C4-2B (cell line): ENCODE measurements at regions not wholly inside any gene's neighbourhood (a gene's known extent, or its start where the extent isn't known, plus 50 kb on each side); places are given as distances from the start of the nearest gene placed in this dataset.

Source experiments
- H3K27ac ChIP-seq: fragments of 450-650 bp; 2 replicates; pipeline ENCODE4 v1.5.1; 2017
- ZFX ChIP-seq: fragments of 450-650 bp; IDR thresholded peaks from 2 replicates; pipeline ENCODE4 v1.6.1; 2017
- TF ChIP-seq, protein P1 (sequence below): fragments of 450-650 bp; conservative IDR thresholded peaks from 2 replicates; pipeline ENCODE4 v1.5.1; 2017; ENCODE audit warnings: mild to moderate bottlenecking

DNA sequence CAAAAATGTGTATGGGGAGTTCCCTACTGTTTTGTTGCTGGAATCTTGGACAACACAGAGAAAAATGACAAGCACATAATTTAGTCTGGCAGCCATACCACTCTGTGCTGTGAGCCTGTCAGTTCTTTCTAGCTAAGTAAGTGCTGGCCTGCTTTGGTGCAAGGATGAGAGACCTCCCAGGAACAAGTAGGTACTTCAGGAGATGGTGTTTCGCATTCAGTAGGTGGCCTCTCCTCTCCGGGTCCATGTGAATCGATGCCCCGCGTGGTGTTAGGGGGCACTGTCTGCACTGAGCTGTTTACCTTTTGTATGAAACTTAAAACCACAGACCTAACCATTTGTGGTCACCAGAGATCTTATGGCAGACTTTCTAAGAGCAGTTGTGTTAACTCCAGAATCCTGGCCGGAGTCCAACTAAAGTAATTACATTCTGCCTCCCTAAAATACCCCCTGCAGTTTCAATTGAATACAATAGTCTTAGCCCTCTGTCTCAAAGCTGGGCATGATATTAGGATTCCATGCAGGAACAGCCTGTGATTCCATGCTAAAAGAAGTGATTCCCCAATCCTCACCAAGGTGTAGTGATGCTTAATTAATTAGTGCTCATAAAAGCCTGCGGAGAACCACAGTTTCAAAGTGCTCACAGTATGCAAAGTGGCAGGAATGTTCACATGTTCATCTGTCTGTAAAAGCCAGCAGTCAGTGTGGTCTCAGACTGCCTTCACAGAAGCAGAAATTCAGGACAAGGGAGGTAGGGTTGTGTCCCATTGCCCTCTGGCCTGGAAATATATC is 64.2 kb downstream of the LLPH start:
- no peak overlapping the region for H3K27ac ChIP-seq
- TF ChIP-seq, protein P1, sequence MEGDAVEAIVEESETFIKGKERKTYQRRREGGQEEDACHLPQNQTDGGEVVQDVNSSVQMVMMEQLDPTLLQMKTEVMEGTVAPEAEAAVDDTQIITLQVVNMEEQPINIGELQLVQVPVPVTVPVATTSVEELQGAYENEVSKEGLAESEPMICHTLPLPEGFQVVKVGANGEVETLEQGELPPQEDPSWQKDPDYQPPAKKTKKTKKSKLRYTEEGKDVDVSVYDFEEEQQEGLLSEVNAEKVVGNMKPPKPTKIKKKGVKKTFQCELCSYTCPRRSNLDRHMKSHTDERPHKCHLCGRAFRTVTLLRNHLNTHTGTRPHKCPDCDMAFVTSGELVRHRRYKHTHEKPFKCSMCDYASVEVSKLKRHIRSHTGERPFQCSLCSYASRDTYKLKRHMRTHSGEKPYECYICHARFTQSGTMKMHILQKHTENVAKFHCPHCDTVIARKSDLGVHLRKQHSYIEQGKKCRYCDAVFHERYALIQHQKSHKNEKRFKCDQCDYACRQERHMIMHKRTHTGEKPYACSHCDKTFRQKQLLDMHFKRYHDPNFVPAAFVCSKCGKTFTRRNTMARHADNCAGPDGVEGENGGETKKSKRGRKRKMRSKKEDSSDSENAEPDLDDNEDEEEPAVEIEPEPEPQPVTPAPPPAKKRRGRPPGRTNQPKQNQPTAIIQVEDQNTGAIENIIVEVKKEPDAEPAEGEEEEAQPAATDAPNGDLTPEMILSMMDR = no peak
- TF ChIP-seq ZFX = no peak

DNA sequence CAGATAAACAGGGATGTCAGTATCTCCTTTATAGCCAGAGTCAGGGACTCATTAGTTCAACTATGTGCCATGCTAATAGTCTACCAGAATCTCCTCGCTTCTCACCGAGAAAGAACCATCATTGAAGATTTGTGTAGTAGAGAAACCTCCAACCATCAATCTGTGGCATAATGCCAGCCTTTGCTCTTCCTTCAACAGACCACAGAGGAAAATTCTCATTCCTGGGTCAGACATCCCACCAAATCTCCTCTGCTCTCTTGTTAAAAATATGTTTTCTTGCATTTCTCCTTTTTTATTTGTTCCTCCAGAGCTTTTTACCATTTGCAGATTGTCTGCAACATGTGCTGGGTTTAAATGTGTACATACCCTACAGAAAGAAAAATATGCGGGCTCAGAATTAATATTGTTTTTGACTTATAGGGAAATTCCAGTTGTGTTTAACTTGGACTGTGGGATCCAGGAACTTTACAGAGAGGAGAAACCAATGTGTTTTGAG is 64.9 kb downstream of the LLPH start:
- H3K27ac ChIP-seq = no peak overlapping the region
- TF ChIP-seq, protein P1 = no peak
- TF ChIP-seq ZFX = no peak

DNA sequence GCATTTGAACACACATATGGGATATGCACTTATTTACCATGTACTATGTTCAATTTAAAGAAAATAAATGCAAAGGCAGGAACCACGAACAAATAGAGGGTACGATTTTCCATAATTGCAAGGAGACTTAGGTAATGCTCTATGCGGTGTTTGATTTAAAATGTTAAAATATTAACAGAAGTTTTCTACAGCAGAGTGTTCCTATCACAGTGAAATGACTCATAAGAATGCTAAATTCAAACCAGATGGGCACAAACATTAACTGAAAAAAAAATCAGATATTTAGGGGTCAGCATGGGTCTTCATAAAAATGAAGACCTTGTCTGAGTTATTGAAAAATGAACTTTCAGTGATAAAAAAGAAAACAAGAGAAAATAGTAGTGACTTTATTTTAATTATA is 65.4 kb downstream of the LLPH start:
- H3K27ac ChIP-seq = no peak overlapping the region
- TF ChIP-seq, protein P1 = no peak
- TF ChIP-seq ZFX = no peak

DNA sequence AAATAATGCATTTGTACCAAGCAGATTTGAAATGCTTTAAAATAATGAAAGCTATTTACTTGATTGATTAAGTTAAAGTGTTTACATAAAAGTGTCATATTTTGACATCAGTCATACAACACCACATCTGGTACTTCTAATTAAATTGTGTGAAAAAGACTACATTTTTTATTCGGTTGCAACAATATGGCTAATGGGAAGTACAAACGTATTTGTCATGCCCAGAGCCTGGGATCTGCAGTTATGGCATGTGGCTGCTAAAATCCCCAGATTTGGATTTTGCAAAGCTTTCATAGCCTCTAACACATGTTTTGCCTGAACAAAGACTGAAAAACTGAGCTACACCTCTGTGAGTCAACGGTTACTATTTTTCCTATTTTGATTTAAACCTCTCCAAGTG is 66.6 kb downstream of the LLPH start:
- no peak for TF ChIP-seq ZFX
- TF ChIP-seq, protein P1 = no peak

DNA sequence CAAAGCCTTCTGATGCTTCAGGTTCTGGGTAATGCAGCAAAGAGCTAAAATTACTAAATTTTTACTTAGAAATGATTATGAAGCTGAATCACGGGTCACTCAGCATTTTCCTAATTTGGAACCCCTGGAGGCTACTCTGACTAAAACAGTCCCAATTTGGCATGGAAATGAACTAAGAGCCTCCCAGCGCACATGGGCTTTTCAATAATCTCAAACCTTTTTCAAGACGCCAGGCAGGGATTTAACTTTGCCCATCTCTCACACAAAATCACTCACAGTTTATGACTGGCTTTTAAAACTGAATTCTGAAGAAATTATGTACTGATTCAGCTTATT is 68.3 kb downstream of the LLPH start:
- no peak overlapping the region for H3K27ac ChIP-seq
- TF ChIP-seq, protein P1 = no peak
- TF ChIP-seq ZFX = no peak

More for the DNA sequence above, 66.6 kb downstream of the LLPH start:
- no peak overlapping the region for H3K27ac ChIP-seq

DNA sequence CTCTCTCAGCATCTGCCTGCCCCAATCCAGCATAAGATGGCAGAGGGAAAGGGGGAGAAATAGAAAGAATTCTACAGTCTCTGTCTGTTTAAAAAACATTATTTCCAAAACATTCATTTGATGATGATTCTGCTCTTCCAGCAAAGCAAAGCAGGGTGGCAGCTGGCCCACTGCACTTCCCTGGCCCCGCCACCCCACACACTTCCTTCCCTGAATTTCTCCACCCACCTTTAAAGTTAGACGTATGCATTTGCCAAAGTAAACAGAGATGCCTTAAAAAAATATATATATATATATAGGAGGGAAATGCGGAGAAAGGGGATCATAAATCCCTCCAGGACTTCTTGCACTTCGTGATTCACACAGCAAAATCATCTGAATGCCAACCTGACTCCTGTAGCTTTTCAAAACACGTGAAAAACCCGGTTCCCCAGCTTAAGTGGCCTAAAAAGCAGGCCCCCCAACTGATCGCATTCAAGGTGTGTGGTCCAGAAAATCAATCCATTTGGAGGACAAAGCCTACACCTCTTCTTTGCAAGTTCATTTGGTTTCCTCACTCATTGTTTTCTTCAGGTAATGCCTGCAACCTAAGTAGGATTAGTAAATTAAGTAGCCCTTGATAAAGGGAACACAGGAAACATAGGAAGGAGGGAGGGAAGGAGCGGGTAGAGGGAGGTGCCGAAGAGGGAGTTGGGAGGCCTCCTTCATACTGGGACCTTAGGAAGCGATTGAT is 68.8 kb downstream of the LLPH start:
- H3K27ac ChIP-seq = no peak overlapping the region
- TF ChIP-seq, protein P1 = no peak
- no peak for TF ChIP-seq ZFX

DNA sequence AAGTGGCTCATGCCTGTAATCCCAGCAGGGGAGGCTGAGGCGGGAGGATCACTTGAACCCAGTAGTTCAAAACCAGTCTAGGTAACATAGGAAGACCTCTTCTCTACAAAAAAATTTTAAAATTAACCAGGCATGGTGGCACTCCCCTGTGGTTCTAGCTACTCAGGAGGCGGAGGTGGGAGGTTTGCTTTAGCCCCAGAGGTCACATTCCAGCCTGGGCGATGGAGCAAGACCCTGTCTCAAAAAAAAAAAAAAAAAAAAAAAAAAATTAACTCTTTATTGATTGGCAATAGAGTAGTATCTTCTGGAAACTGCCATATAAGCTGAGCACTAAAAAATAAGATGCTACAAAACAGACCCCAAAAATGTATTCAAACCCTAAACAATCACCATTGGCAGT is 69.5 kb downstream of the LLPH start:
- H3K27ac ChIP-seq = no peak overlapping the region
- no peak for TF ChIP-seq ZFX
- TF ChIP-seq, protein P1 = no peak
